G401 (cell line): ENCODE measurements at regions not wholly inside any gene's neighbourhood (a gene's known extent, or its start where the extent isn't known, plus 50 kb on each side); places are given as distances from the start of the nearest gene placed in this dataset.
A peak's percentile ranks its signal among the peaks of the same experiment; 100 is the strongest.
"Not testable (repeated sequence)": the region's sequence is repeated elsewhere in the genome, so short reads cannot be mapped to it uniquely, and the experiment has no call there.

ENCODE experiments used
- DNase-seq: peaks from one replicate; pipeline ENCODE4 v3.0.0-alpha.2; 2015; ENCODE audit warnings: low spot score
- in situ Hi-C: cut with HindIII; loops from 2 replicates; pipeline ENCODE4 v1.10.0; 2016; ENCODE audit warnings: low sequenced_read_pairs, mixed read lengths

DNA sequence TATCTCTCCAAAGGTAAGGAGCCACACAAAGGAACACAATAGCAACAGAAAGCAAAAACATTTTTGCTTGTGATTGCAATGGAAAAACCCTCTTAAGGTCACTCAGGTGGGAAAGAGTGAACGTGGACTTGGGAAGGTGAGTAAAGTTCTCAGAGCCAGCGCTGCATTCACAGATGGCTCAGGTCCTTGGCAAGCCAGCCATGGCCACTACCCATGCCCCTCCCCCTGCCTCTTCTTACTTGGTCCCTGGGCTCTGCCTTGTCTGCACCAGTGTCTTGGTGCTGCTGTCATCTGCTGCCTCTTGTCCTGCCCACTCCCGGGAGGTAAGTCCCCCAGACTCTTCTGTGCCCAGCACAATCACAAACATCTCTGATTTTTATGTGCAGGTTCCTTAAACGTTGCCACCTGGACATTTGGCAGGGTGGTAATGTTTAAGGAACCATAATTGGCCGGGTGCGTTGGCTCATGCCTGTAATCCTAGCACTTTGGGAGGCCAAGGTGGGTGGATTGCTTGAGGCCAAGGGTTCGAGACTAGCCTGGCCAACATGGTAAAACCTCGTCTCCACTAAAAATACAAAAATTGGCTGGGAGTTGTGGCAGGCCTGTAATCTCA is 74.6 kb downstream of the FEM1C start:
- peak; percentile 75 for DNase-seq
- in situ Hi-C loops = no loop called here

DNA sequence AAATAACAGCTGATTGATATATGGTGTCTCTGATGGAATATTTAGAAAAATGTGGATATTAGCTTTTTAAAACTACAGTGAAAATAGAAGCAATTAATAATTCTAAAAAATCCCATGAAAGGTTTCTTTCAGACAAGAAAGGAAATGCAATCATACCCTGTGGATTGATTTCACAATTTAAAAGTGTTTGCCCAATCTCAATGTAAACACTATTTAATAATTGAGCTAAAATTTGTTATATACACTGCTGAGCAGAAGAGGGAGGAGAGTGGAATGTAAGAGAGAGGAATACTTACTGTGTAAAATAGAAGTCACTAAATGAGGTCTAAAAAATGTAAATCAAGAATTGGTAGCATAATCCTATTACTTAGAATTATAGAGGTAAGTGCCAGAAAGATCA is 76.9 kb downstream of the FEM1C start:
- no peak for DNase-seq
- in situ Hi-C loops = no loop called here

DNA sequence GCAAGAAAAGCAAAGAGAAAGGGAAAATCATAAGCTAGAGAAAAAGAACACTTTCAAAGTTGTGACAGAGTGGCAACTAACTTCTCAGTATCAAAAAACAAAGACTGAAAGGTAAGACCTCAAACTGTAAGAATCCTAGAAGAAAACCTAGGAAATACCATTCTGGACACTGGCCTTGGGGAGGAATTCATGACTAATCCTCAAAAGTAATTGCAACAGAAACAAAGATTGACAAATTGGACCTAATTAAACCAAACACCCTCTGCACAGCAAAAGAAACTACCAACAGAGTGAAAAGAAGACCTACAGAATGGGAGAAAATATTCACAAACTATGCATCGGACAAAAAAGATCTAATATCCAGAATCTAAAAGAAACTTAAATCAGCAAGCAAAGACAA is 79.1 kb downstream of the FEM1C start:
- no peak for DNase-seq
- in situ Hi-C loops = no loop called here

DNA sequence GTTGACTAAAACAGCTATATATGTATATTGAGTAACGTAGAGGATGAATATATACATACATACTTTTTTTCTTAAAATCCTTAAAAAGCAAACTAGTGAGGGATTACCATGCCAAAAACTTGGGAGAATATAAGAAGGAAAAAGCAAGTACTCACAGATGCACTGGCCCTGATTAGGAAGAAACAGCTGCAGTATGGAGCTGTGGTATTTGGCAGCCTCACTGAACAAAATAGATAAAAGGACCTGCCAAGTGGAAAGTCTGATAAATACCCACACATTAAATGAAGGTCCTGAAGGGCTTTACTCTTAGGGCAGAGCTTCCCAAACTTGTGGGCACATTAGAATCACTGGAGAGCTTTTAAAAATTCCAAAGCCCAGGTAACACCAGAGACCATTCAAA is 80.6 kb downstream of the FEM1C start:
- no peak for DNase-seq
- in situ Hi-C loops = no loop called here

DNA sequence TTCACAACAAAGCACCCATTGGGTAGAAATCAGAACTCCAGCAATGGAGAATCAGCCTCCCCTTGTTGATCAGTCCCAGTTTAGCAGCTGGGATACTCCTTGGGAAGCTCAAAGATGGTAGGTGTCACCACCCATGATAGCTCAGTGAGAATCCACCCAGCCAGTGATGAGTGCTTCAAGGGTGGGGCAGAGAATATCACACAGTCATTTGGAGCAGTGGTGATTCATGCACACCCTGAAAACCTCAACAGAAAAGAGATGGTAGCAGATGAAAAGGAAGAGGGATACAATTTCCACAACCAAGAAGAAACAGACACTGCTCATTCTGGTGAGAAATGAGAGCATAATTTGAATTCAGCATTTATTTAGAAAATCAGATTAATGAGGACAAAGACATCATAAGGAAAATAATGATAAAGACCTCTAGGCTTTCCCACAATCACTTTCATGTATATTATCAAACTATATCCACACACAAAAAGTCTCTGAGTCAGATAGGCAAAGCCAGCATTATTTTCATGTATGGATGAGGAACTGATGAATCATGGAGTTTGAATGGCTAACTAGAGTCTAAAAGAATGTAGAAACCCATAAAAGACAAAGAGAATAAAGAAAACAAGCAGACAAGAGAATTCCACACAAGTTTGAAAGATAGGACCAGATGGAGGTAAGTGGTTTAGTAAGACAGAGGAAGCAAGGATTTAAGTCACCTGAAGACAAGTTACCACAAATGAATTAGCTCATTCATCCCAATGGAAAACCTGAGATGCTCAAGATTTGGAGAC is 82.9 kb downstream of the FEM1C start:
- no peak for DNase-seq
- in situ Hi-C loops = no loop called here

DNA sequence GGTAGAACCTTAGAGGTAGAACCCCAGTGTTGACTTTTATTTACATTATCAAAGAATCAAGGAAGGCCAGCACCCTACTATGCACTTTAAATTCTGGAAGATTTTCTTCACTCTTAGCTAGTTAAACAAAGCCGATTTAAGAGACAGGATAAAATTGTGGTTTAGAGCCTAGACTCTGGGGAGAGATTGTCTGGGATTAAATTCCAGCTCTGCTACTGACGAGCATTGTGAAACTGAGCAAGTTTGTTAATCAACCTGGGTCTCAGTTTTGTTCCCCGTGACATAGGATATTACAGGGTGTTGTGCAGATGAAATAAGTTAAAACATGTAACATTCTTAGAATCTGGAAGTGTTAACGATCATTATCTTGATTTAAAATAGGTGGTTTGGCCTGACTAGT is 83.5 kb downstream of the FEM1C start:
- in situ Hi-C loops = no loop called here

DNA sequence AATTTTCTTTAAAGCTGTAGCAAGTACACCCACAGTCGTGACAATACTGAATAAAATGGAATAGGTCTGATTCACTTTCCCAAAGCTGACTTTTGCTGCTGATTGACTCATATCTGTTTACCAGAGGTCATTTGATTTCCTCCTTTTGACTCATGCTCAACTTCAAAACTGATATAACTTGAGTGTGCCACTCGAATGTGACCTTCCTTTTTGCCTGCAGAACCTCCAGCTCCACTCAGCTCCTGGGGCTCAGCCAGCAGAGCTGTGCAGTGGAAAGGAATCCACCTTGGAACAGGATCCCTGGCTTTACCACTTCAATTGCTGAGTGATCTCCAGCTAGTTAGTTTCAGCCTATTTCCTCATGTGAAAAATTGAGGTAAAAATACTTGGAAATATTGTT is 84.1 kb downstream of the FEM1C start:
- DNase-seq = peak; percentile 44
- in situ Hi-C loops = no loop called here

More for the DNA sequence above, 83.5 kb downstream of the FEM1C start:
- no peak for DNase-seq

DNA sequence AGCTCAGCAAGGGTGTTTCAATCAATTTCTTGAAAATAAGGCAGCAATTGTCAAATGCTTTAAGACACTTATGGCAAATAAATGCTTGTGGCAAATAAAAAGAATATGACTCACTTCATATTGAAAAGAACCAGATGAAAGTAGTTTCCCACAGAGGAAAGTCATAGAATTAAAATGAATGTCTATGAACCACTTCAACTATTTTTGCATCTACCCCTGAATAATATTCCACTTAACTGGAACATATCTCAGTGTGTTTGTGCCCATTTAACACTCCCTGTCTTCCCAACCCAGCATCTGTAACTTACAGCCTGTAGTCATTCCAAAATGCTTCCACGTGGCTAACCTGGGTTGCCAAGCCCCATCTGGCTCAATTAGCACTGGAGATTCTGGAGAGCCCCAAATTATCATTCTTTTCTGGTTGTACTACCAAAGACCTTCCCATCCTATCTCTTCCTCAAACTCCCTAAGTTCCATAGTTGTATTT is 84.7 kb downstream of the FEM1C start:
- no peak for DNase-seq
- in situ Hi-C loops = no loop called here

DNA sequence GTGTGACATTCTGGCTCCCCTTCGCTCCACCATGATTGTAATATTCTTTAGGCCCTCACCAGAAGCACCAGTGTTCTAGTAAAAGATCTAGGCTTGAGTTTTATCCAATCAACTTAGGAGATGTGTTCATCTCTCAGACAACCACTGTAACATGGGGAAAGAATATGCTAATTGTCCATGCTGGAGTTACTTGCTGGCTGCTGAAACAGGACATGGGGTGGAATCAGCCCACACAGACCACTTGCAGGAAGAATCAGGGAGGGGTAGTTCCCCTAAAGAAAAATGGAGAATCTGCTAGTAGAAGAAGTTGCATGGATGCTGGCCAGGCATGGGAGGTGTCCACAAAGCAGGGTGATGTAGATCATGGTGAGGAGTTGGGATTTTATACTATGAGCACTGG is 86.2 kb downstream of the FEM1C start:
- no peak for DNase-seq
- in situ Hi-C loops = no loop called here

DNA sequence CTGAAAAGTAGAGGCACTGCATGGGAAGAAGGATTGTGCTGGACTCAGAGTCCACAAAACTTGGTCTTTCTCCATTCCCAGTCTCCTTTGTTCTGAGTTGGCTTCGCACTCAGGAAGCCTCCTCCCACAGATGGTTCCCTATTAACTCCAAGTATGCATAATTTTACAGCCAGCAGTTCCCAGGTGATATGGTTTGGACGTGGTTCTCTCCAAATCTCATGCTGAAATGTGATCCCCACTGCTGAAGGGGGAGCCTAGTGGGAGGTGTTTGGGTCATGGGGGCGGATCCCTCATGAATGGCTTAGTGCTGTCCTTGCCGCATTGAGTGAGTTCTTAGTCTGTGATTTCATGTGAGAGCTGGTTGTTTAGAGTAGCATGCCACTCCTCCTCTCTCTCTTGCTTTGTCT is 86.6 kb downstream of the FEM1C start:
- in situ Hi-C loops = no loop called here

DNA sequence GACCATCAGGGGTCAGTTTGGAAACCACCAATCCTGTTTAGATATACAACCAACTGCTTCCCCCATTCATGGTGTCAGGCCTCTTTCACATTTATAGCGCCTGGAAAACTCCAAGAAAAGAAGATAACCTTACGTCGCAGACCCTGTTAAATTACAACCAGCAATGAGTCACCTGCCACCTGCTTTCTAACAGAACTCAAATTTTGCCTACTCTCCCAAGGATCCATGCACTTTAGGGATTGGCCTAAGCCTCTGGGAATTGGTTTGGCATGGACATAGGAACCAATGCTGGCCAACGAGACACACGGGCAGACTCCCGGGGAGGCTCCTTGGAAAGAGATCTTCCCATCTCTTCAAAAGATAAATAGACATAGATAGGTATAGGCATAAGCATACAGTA is 87.0 kb downstream of the FEM1C start:
- in situ Hi-C loops = no loop called here
- DNase-seq = no peak

More for the DNA sequence above, 86.6 kb downstream of the FEM1C start:
- no peak for DNase-seq

DNA sequence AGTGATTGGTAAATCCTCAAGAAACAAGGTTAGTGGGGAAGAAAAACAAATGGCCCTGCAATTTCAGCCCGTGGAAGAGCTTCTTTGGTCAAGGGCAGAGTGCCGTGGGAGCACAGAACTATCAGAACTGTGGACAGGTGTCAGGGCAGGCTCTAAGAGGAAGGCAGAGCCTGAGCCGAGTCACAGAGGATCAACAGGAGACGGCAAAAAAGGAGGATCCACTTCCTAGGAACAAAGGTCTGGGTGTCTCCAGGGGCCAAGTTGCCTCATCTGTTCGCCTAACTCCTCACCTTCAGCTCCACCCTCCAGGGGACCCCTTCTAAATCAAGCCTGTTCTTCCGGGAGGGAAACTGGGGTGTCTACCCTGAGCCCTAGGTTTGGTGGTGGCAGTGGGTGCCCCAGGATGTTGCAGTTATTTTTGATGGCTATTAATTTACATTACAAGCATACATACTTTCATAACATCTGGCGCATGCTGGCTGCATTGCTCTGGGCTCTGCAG is 88.0 kb downstream of the FEM1C start:
- in situ Hi-C loops = no loop called here
- DNase-seq = no peak

DNA sequence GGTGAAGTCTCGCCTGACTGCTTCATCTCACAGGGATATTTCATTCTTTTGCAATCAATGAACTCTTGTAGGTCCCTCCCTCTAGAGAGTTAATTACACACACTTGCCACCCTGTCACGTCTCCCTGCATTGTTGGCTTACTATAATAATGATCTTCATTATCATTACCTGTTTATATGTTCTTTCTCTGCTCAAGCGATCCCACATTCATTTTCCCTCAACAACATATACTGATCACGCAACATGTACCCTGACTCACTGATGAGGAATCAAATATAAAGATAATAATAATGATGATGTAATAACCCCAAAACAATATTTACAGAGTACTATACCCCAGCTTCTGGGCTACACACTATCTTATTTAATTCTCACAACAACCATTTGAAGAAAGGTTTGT is 88.5 kb downstream of the FEM1C start:
- DNase-seq = no peak
- in situ Hi-C loops = no loop called here

DNA sequence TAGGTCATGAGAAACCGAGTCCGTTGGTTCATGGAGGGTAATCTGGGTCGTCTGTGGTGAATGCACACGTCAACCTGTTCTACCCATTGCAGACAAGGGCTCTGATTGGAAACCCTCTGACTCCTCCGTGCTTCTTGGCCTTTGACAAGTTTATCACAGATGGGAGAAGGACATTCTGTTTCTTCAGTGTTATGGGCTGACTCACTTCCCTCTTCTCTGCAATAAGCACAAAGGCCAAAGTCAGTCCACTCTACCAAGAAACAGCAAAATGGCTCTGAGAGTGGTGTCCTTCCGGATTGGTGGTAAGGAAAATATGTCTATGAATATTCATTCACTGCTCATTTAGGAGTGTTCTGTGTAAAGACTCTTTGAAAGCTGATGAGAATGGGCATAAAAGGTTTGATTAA is 89.3 kb downstream of the FEM1C start:
- in situ Hi-C loops = no loop called here
- DNase-seq = peak; percentile 40

DNA sequence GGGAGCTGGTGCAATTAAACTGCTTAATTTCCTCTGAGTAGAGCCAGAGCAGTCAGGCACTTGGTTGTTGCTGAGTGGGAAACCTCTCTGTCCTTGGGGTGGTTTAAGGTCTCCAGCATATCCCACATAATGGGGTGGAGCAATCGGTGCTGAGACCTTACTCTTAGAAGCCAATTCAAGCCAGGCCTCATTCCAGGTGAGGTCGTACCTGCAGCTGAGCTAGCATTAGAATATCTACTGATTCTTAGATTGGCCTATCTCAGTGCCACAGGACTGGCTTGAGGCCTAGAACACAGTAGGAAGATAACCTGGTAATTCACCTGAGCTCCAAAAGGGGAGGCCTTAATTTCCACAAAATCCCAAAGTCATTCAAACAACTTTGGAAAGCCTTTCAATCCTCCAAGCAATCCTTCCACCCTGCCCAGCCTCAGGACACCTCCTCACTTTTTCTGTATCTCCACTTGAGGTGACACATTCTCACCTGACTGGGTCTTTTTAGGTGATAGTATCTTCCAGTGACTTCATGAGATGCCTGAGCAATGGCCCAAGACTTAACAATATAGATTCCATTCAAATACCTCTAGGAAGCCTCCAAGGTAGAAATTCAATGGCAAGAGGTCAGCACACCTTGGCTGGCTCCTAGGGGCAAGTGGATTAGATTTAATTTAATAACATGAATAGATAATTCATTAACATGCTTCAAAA is 91.0 kb downstream of the FEM1C start:
- in situ Hi-C loops = no loop called here
- DNase-seq = no peak

DNA sequence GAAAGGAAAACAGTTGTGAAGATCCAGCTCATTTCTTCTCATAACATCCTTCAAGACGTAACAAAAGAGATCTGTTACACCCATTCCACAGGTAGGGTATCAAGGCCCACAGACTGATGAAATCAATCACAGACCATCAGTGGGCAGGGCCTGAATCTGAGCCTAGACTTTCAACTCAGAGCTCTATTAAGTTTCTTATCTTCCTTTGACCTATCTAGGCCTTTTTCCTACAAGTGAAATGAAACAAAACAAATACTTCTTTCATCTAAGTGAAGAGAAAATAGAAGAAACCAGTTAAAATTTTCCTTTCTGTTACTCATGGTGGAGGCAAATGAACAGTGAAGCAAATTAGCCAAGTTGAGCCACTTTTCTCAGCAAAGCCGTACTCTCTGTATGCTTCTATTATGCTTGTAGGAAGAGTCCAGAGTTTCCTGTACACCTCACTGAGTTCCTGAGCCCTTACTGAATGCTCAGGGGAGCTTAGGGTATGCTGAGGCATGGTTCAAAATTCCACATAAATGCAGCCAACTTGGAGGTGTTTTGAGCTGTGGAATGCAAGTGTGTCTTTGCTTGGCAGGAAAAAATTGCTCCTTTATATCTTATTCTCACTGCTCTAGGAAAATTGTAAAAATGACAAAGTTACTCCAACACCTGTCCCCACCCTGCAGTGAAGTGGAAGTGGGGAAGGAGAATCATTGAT is 91.9 kb downstream of the FEM1C start:
- no peak for DNase-seq
- in situ Hi-C loops = no loop called here

DNA sequence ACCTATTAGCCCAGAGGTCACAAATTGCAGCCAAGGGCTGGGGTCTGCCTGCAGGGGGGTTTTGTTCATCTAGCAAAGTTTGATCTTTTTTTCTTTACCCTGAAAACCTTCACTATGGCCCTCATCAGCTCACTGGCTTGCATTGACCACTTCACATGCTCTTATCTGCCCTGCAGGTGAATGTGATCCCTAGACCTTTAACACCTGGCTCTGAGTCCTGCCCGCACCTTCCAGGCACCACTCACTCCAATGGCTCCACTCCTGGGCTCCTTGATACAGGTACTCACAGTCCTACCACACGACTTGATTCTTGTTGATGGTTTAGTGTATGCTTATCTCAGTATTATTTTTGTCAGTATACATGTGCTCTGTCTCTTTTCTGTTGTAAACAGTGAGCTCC is 92.5 kb downstream of the FEM1C start:
- in situ Hi-C loops = no loop called here
- DNase-seq = no peak

DNA sequence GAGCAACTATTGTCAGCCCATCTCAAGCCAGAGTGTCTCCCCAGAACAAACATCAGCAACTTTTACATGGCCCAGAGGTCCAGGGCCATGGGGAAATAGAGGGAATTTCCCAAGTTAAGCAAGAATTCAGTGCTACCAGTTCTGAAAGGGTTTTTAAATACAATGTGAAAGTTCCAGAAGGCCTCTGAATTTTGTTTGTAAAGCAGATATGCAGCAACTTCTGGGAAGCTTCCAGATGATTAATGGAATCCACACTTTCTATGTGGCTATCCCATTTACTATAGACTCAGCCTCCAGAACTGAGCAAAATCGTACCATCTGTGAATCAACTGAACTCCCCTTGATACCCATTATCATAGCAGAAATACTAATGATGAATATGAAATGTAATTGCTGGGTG is 93.8 kb downstream of the FEM1C start:
- in situ Hi-C loops = no loop called here
- no peak for DNase-seq

DNA sequence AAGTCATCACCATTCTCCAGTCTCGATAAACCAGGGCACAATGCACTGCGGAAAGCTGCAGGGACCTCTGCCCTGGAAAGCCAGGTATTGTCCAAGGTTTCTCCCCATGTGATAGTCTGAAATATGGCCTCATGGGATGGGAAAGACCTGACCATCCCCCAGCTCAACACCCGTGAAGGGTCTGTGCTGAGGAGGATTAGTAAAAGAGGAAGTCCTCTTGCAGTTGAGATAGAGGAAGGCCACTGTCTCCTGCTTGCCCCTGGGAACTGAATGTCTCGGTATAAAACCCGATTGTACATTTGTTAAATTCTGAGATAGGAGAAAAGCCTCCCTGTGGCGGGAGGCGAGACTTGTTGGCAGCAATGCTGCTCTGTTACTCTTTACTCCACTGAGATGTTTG is 95.9 kb downstream of the FEM1C start:
- DNase-seq, in situ Hi-C loops: not testable (repeated sequence)
